ENCODE measurements at regions not wholly inside any gene's neighbourhood (a gene's known extent, or its start where the extent isn't known, plus 50 kb on each side); places are given as distances from the start of the nearest gene placed in this dataset.

DNA sequence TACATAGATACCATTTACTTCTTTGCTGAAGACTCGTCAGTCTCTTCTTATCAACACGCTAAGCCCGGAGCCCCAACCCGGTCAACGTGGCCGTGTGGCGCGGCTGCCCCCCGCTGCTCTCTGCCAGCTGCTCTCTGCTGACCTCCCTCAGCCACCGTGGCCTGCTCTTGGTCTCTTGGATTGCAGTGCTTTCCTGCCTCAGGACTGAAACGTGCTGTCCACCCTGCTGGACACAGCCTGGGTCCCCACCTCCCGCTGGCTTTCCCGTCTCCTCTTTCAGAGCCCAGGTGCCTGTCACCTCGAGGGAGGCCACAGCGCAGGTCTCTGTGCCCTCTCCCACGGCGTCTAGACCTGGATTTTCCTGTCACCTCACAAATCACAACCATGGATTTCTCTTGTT, 388.1 kb upstream of the B3GAT1 start:
- TF ChIP-seq, protein P1, sequence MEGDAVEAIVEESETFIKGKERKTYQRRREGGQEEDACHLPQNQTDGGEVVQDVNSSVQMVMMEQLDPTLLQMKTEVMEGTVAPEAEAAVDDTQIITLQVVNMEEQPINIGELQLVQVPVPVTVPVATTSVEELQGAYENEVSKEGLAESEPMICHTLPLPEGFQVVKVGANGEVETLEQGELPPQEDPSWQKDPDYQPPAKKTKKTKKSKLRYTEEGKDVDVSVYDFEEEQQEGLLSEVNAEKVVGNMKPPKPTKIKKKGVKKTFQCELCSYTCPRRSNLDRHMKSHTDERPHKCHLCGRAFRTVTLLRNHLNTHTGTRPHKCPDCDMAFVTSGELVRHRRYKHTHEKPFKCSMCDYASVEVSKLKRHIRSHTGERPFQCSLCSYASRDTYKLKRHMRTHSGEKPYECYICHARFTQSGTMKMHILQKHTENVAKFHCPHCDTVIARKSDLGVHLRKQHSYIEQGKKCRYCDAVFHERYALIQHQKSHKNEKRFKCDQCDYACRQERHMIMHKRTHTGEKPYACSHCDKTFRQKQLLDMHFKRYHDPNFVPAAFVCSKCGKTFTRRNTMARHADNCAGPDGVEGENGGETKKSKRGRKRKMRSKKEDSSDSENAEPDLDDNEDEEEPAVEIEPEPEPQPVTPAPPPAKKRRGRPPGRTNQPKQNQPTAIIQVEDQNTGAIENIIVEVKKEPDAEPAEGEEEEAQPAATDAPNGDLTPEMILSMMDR (IDR thresholded peaks at IDR 0.05) = no peak
- TF ChIP-seq, protein P2, sequence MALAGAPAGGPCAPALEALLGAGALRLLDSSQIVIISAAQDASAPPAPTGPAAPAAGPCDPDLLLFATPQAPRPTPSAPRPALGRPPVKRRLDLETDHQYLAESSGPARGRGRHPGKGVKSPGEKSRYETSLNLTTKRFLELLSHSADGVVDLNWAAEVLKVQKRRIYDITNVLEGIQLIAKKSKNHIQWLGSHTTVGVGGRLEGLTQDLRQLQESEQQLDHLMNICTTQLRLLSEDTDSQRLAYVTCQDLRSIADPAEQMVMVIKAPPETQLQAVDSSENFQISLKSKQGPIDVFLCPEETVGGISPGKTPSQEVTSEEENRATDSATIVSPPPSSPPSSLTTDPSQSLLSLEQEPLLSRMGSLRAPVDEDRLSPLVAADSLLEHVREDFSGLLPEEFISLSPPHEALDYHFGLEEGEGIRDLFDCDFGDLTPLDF (CRISPR knock-in tag; IDR thresholded peaks at IDR 0.05) = no peak
- no peak for TF ChIP-seq ZNF263 (CRISPR knock-in tag; IDR thresholded peaks at IDR 0.05; ENCODE audit: low read depth)

Data from WTC11 (cell line).